ENCODE measurements at regions not wholly inside any gene's neighbourhood (a gene's known extent, or its start where the extent isn't known, plus 50 kb on each side); places are given as distances from the start of the nearest gene placed in this dataset.

- DNase-seq (ENCODE audit: low read depth) = no peak
- H3K4me3 ChIP-seq (ENCODE audit: low read depth, low read length) = no peak overlapping the region
- no peak for TF ChIP-seq CTCF (IDR thresholded peaks at IDR 0.05; ENCODE audit: insufficient read depth, low read depth, low read length, missing control alignments)
Observed at GRCh38 chr3:152977366-152977765, 142.4 kb downstream of the P2RY1 start.

GRCh38 chr3:152978152-152978551, 143.2 kb downstream of the P2RY1 start:
- H3K4me3 ChIP-seq (ENCODE audit: low read depth, low read length) = no peak overlapping the region
- TF ChIP-seq CTCF (IDR thresholded peaks at IDR 0.05; ENCODE audit: insufficient read depth, low read depth, low read length, missing control alignments) = no peak
- no peak for DNase-seq (ENCODE audit: low read depth)

GRCh38 chr3:152997526-152997925, 162.6 kb downstream of the P2RY1 start:
- no peak for TF ChIP-seq CTCF (IDR thresholded peaks at IDR 0.05; ENCODE audit: insufficient read depth, low read depth, low read length, missing control alignments)
- H3K4me3 ChIP-seq (ENCODE audit: low read depth, low read length) = no peak overlapping the region
- no peak for DNase-seq (ENCODE audit: low read depth)

DNA sequence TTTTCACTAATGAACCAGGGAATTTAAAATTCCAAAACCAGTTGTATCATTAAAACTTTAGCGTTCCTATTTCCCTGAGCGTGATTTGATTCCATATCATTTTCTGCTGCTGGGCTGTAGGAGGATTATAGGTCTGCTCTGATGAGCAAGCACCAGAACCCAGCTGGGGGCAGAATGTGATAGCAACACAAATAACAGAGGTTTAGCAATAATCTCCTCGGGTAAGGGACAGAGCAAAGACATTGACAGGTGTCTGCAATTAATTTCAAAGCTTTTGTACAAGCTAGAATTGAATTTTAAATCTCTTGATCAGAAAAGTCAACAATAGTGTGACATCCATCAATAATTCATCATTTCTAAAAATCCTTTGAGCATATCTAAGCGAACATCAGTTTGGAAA, 163.4 kb upstream of the RAP2B start:
- no peak for DNase-seq (ENCODE audit: low read depth)
- no peak for TF ChIP-seq CTCF (IDR thresholded peaks at IDR 0.05; ENCODE audit: insufficient read depth, low read depth, low read length, missing control alignments)
- H3K4me3 ChIP-seq (ENCODE audit: low read depth, low read length) = no peak overlapping the region

DNA sequence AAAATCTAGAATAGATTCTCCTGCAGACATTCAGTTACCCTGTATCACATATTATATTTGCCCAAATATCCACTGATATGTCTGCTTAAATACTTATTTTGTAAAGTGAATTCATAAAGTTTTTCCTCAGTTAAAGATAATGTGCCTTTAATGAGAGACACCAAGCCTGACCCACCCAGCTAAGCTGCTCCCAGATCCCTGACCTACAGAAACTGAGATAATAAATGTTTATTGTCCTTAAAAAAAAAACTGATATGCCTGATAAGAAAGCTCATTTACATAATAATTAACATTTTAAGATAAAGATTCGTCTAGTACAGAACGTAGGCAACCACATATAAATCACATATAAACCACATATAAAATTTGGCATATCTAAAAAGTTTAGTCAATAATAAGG, 161.7 kb upstream of the RAP2B start:
- H3K4me3 ChIP-seq (ENCODE audit: low read depth, low read length) = no peak overlapping the region
- no peak for DNase-seq (ENCODE audit: low read depth)
- TF ChIP-seq CTCF (IDR thresholded peaks at IDR 0.05; ENCODE audit: insufficient read depth, low read depth, low read length, missing control alignments) = no peak

DNA sequence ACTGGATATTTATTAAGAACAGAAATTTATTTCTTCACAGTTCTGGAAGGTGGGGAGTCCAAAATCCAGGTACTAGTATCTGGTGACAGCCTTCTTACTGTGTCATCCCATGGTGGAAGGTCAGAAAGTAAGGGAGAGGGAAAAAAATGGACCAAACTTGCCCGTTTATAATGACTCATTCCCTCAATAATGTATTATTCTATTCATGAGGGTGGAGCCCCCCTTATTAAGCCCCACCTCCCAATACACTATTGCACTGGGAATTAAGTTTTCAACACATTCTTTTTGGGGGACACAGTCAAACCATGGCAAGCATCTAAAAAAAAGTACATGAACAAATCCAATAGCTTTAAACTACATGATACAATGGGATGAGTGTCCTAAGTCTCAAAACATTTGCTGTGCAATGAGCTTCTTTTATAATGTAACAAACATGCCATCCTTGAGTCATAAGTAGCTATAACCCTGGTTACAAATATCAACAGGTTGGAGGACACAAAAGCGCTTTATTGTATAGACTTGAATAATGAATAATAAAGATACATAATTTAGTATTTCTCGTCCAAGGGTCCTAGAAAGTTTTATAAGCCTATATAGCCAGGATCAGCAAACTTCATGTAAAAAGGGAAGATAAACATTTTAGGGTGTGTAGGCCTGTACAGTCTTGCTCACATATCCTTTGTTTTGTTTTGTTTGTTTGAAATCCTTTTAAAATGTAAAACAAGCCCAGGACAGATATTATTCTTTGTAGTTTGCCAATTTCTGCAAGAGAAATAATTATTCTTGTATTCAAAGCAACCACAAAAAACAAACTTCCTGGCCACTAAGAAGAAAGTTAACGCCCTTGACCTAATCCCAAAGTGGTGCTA, 160.6 kb upstream of the RAP2B start:
- no peak for DNase-seq (ENCODE audit: low read depth)
- no peak for TF ChIP-seq CTCF (IDR thresholded peaks at IDR 0.05; ENCODE audit: insufficient read depth, low read depth, low read length, missing control alignments)
- no peak overlapping the region for H3K4me3 ChIP-seq (ENCODE audit: low read depth, low read length)

GRCh38 chr3:153003441-153003840, 158.6 kb upstream of the RAP2B start:
- TF ChIP-seq CTCF (IDR thresholded peaks at IDR 0.05; ENCODE audit: insufficient read depth, low read depth, low read length, missing control alignments) = no peak
- H3K4me3 ChIP-seq (ENCODE audit: low read depth, low read length) = no peak overlapping the region
- no peak for DNase-seq (ENCODE audit: low read depth)
